Natural killer cell (primary cell): ENCODE measurements at regions not wholly inside any gene's neighbourhood (a gene's known extent, or its start where the extent isn't known, plus 50 kb on each side); places are given as distances from the start of the nearest gene placed in this dataset.

ENCODE experiments used
- ATAC-seq, 3 donors: fragments of 150-1000 bp in 2 of 3; fragments of 200-7000 bp in 1 of 3; cut with Tn5 transposase; 1 replicate in 1 of 3; 2 replicates in 2 of 3; pipeline ENCODE4 v1.10.0; 2021; ENCODE audit warnings: mild to moderate bottlenecking in 2 of 3, moderate library complexity in 2 of 3
- DNase-seq, 2 donors: peaks; one replicate each; pipeline versions ENCODE4 v3.0.0 to v3.0.0-alpha.2; 2013 to 2021; ENCODE audit warnings: mixed read lengths in 1 of 2
- H3K27ac ChIP-seq: one replicate; pipeline ENCODE4 v1.5.1; 2013; ENCODE audit warnings: mild to moderate bottlenecking, low read length
- H3K27me3 ChIP-seq: one replicate; pipeline ENCODE4 v1.6.1; 2013; ENCODE audit warnings: low read length; ENCODE audit not compliant: control insufficient read depth, insufficient read depth
- H3K36me3 ChIP-seq: one replicate; pipeline ENCODE4 v1.6.1; 2013; ENCODE audit warnings: low read length; ENCODE audit not compliant: control insufficient read depth, insufficient read depth
- H3K4me1 ChIP-seq: one replicate; pipeline ENCODE4 v1.6.1; 2013; ENCODE audit warnings: low read length; ENCODE audit not compliant: control insufficient read depth, insufficient read depth
- H3K4me3 ChIP-seq: one replicate; pipeline ENCODE4 v1.5.1; 2013; ENCODE audit warnings: low read length
- H3K9me3 ChIP-seq: one replicate; pipeline ENCODE4 v1.6.1; 2013; ENCODE audit warnings: low read length; ENCODE audit not compliant: control insufficient read depth, insufficient read depth
- H3K27ac Mint-ChIP-seq, 2 donors: one replicate each; pipeline ENCODE4 v1.8.0; 2022; ENCODE audit warnings: mild to moderate bottlenecking in 2 of 2, mixed read lengths in 2 of 2, moderate library complexity in 1 of 2
- H3K27me3 Mint-ChIP-seq, 2 donors: one replicate each; pipeline ENCODE4 v1.8.0; 2022; ENCODE audit warnings: low read depth in 2 of 2, mixed read lengths in 2 of 2
- H3K36me3 Mint-ChIP-seq: one replicate; pipeline ENCODE4 v1.8.0; 2022; ENCODE audit warnings: mixed read lengths
- H3K4me1 Mint-ChIP-seq, 2 donors: one replicate each; pipeline ENCODE4 v1.8.0; 2022; ENCODE audit warnings: mixed read lengths in 2 of 2
- H3K4me3 Mint-ChIP-seq: one replicate; pipeline ENCODE4 v1.8.0; 2022; ENCODE audit warnings: mild to moderate bottlenecking, moderate library complexity, mixed read lengths
- H3K9me3 Mint-ChIP-seq, 2 donors: one replicate each; pipeline ENCODE4 v1.8.0; 2022; ENCODE audit warnings: mixed read lengths in 2 of 2
- WGBS: methylation state at CpG from one replicate; pipeline ENCODE4 v1.1.7; 2013; ENCODE audit warnings: missing lambda C conversion rate; ENCODE audit not compliant: insufficient coverage; 5-methylcytosine and 5-hydroxymethylcytosine counted together
- intact Hi-C: fragments of 100-400 bp; cut with micrococcal nuclease; formaldehyde crosslinking; loops from one replicate; pipeline ENCODE4 v1.14.2; 2022
- TF ChIP-seq, protein P1 (sequence below): fragments of 200-600 bp; IDR thresholded peaks from one replicate; pipeline ENCODE4 v1.8.0; 2022; ENCODE audit warnings: antibody characterized with exemption

DNA sequence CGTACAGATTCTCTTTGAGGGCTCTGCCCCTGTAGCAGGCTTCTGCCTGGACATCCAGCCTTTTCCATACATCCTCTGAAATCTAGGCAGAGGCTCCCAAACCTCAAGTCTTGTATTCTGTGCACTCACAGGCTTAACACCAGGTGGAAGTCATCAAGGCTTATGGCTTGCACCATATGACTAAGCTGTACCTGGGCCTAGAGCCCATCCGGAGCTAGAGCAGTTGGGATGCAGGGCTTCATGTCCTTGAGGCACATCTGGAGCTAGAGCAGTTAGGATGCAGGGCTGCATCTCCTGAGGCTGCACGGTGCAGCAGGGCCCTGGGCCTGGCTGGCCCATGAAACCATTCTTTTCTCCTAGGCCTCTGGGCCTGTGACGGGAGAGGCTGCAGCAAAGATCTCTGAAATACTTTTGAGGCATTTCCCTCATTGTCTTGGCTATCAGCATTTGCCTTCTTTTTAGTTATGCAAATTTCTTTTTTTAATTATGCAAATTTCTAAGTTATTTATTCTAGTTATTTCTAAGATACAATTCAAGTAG is 98.7 kb downstream of the CD24 start:
- no peaks in the 10 kb centered on the region for H3K4me1 ChIP-seq
- 94% methylated on average over 4 of the region's 4 CpGs for WGBS
- H3K27ac ChIP-seq, result no peak overlapping the region
- Mint-ChIP-seq H3K4me1 (no peaks in the 10 kb centered on the region), H3K9me3 (no peaks in the 10 kb centered on the region), H3K4me3 (no peak overlapping the region), H3K27me3 (peaks cover 7 to 8% of the 10 kb centered on the region in 2 donors), H3K27ac (no peak overlapping the region), H3K36me3 (no peaks in the 10 kb centered on the region)
- peaks cover 8% of the 10 kb centered on the region for H3K9me3 ChIP-seq
- no peak overlapping the region for H3K4me3 ChIP-seq
- no peaks in the 10 kb centered on the region for H3K27me3 ChIP-seq
- TF ChIP-seq, protein P1, sequence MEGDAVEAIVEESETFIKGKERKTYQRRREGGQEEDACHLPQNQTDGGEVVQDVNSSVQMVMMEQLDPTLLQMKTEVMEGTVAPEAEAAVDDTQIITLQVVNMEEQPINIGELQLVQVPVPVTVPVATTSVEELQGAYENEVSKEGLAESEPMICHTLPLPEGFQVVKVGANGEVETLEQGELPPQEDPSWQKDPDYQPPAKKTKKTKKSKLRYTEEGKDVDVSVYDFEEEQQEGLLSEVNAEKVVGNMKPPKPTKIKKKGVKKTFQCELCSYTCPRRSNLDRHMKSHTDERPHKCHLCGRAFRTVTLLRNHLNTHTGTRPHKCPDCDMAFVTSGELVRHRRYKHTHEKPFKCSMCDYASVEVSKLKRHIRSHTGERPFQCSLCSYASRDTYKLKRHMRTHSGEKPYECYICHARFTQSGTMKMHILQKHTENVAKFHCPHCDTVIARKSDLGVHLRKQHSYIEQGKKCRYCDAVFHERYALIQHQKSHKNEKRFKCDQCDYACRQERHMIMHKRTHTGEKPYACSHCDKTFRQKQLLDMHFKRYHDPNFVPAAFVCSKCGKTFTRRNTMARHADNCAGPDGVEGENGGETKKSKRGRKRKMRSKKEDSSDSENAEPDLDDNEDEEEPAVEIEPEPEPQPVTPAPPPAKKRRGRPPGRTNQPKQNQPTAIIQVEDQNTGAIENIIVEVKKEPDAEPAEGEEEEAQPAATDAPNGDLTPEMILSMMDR, result no peak
- H3K36me3 ChIP-seq, result no peaks in the 10 kb centered on the region
- intact Hi-C loops, result no loop called here
- ATAC-seq (no peak), DNase-seq (no peak)

DNA sequence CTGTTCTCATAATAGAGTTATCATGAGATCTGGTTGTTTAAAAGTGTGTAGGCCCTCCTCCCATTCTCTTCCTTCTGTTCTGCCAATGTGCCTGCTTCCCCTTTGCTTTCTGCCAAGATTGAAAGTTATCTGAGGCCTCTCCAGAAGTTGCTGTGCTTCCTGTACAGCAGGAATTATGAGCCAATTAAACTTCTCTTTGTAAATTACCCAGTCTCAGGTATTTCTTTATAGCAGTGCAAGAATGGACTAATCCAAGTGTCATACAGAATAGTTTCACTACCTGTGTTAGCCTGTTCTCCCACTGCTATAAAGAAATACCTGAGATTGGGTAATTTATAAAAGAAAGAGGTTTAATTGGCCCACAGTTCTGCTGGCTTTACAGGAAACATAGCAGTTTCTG is 100.0 kb downstream of the CD24 start:
- no peak for ATAC-seq
- Histone ChIP-seq H3K4me3 (no peak overlapping the region), H3K27me3 (no peaks in the 10 kb centered on the region), H3K36me3 (no peaks in the 10 kb centered on the region), H3K27ac (no peak overlapping the region), H3K4me1 (no peaks in the 10 kb centered on the region), H3K9me3 (peaks cover 8% of the 10 kb centered on the region)
- Mint-ChIP-seq H3K4me3 (no peak overlapping the region), H3K9me3 (no peaks in the 10 kb centered on the region), H3K4me1 (no peaks in the 10 kb centered on the region), H3K36me3 (no peaks in the 10 kb centered on the region), H3K27me3 (peaks cover 0 to 2% of the 10 kb centered on the region in 2 donors), H3K27ac (no peak overlapping the region)
- DNase-seq, result no peak
- intact Hi-C loops, result no loop called here
- TF ChIP-seq, protein P1, result no peak

DNA sequence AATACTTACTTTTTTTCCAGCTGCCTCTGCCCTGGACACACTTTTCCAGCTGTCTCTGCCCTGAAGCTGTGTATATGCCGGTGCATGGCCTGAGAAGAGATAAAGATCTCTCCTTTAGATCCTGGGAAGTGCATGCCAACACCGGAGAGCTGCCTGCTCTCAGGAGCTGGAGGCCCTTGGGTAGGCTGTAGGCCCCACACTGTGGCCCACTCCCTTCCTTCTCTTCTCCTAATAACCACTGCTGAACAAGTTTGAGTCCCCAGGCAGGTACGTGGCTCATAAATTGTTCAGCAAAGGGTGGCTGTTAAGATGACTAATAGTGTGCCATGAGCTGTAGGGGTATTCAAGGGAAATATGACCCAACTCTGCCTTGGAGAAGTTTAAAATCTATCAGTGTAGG is 102.5 kb downstream of the CD24 start:
- DNase-seq, result no peak
- Histone ChIP-seq H3K9me3 (peaks cover 8% of the 10 kb centered on the region), H3K27ac (no peak overlapping the region), H3K4me1 (no peaks in the 10 kb centered on the region), H3K4me3 (no peak overlapping the region), H3K36me3 (no peaks in the 10 kb centered on the region), H3K27me3 (no peaks in the 10 kb centered on the region)
- H3K9me3 Mint-ChIP-seq, result no peaks in the 10 kb centered on the region
- WGBS, result 80% methylated on average over 3 of the region's 3 CpGs
- H3K27me3 Mint-ChIP-seq, result peaks cover 0 to 2% of the 10 kb centered on the region in 2 donors
- intact Hi-C loops, result no loop called here
- ATAC-seq, result no peak
- H3K27ac Mint-ChIP-seq, result no peak overlapping the region
- H3K4me3 Mint-ChIP-seq, result no peak overlapping the region
- H3K36me3 Mint-ChIP-seq, result no peaks in the 10 kb centered on the region
- no peaks in the 10 kb centered on the region for H3K4me1 Mint-ChIP-seq
- TF ChIP-seq, protein P1, result no peak
